ENCODE measurements at regions not wholly inside any gene's neighbourhood (a gene's known extent, or its start where the extent isn't known, plus 50 kb on each side); places are given as distances from the start of the nearest gene placed in this dataset.

DNA sequence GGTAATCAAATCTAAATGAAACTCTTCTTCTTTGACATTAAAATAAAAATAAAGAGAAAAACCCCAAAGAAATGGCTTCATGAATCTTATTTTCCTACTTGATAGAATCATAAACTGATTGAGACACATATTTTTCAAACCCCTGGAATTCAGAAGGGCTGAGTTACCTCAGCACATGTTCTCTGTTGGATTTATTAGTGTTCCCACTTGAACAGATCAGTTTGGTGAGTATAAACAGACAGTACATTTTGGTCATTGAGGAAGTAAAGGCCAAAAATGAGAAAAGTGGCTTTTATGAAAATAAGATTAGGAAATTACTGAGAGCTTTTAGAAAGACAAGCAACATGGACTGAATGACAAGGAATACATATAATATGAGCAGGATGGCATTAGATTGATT is 620.4 kb downstream of the ANKRD50 start:
- no peak for TF ChIP-seq MYBL2 (CRISPR knock-in tag; IDR thresholded peaks at IDR 0.05)
- ChIA-PET CTCF (no interaction called here), POLR2A (no interaction called here)
- peaks cover 10% of the 10 kb centered on the region for H3K4me1 Mint-ChIP-seq
- DNase-seq (ENCODE audit: low spot score) (no peak), ATAC-seq (no peak)
- no peak overlapping the region for H3K4me3 Mint-ChIP-seq
- H3K27me3 Mint-ChIP-seq (ENCODE audit: low read depth) = no peaks in the 10 kb centered on the region
- no peak overlapping the region for H3K27ac Mint-ChIP-seq
- H3K36me3 Mint-ChIP-seq = no peaks in the 10 kb centered on the region
- H3K9me3 Mint-ChIP-seq = no peaks in the 10 kb centered on the region

DNA sequence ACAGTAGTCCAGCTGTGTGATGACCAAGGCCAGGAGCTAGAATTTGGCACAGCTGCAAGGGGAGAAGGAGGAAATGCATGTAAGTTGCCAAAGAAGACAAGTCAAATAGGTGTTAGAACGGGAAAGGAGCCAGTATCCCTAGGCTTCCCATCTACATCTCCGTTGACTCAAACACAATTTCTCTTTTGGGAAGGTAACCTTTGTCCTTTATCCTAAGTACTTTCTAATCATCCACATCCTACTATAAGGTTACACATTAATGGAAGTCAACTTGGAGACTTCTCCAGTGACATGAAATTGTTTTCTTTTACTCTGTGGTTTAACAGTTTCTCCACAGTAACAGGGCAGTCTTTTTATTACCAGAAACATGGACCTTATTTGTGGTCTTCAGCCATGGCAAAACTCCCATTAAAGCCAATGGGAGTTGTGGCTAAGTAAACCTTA is 620.0 kb downstream of the ANKRD50 start:
- ChIA-PET POLR2A (no interaction called here), CTCF (no interaction called here)
- no peaks in the 10 kb centered on the region for H3K9me3 Mint-ChIP-seq
- DNase-seq (ENCODE audit: low spot score) (no peak), ATAC-seq (no peak)
- peaks cover 10% of the 10 kb centered on the region for H3K4me1 Mint-ChIP-seq
- H3K36me3 Mint-ChIP-seq = no peaks in the 10 kb centered on the region
- H3K4me3 Mint-ChIP-seq = no peak overlapping the region
- TF ChIP-seq PRRX2 (CRISPR knock-in tag; IDR thresholded peaks at IDR 0.05) (no peak), SOX15 (CRISPR knock-in tag; IDR thresholded peaks at IDR 0.05) (no peak)
- TF ChIP-seq, protein P1, sequence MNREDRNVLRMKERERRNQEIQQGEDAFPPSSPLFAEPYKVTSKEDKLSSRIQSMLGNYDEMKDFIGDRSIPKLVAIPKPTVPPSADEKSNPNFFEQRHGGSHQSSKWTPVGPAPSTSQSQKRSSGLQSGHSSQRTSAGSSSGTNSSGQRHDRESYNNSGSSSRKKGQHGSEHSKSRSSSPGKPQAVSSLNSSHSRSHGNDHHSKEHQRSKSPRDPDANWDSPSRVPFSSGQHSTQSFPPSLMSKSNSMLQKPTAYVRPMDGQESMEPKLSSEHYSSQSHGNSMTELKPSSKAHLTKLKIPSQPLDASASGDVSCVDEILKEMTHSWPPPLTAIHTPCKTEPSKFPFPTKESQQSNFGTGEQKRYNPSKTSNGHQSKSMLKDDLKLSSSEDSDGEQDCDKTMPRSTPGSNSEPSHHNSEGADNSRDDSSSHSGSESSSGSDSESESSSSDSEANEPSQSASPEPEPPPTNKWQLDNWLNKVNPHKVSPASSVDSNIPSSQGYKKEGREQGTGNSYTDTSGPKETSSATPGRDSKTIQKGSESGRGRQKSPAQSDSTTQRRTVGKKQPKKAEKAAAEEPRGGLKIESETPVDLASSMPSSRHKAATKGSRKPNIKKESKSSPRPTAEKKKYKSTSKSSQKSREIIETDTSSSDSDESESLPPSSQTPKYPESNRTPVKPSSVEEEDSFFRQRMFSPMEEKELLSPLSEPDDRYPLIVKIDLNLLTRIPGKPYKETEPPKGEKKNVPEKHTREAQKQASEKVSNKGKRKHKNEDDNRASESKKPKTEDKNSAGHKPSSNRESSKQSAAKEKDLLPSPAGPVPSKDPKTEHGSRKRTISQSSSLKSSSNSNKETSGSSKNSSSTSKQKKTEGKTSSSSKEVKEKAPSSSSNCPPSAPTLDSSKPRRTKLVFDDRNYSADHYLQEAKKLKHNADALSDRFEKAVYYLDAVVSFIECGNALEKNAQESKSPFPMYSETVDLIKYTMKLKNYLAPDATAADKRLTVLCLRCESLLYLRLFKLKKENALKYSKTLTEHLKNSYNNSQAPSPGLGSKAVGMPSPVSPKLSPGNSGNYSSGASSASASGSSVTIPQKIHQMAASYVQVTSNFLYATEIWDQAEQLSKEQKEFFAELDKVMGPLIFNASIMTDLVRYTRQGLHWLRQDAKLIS (CRISPR knock-in tag; IDR thresholded peaks at IDR 0.05; ENCODE audit: borderline replicate concordance) = no peak
- H3K27ac Mint-ChIP-seq = no peak overlapping the region
- H3K27me3 Mint-ChIP-seq (ENCODE audit: low read depth) = no peaks in the 10 kb centered on the region

DNA sequence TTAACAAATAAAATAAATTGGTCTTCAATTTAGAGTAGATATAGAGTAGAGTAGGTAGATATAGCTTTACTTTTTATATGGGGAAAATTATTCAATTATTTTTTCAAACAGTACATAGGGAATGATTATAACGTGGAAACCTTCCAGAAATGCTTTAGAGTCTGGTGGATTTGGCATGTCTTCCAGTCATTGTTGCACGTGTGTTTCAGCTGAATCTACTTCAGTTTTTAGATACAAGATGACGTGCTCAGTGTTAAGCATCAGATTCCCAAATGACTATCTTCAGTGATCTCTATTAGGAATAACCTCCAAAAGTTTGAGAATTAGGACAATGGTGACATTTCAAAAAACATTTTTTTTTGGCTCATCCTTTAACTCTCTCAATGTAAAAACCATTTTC is 616.9 kb downstream of the ANKRD50 start:
- Mint-ChIP-seq H3K4me1 (peaks cover 5% of the 10 kb centered on the region), H3K27me3 (ENCODE audit: low read depth) (no peaks in the 10 kb centered on the region)

More for the DNA sequence above, 616.9 kb downstream of the ANKRD50 start:
- Mint-ChIP-seq H3K27ac (no peak overlapping the region), H3K4me3 (no peak overlapping the region), H3K36me3 (no peaks in the 10 kb centered on the region), H3K9me3 (no peaks in the 10 kb centered on the region)
- ChIA-PET CTCF (no interaction called here), POLR2A (no interaction called here)
- TF ChIP-seq ZNF671 (CRISPR knock-in tag; IDR thresholded peaks at IDR 0.05) = no peak
- TF ChIP-seq, protein P2, sequence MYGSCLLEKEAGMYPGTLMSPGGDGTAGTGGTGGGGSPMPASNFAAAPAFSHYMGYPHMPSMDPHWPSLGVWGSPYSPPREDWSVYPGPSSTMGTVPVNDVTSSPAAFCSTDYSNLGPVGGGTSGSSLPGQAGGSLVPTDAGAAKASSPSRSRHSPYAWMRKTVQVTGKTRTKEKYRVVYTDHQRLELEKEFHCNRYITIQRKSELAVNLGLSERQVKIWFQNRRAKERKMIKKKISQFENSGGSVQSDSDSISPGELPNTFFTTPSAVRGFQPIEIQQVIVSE (CRISPR knock-in tag; IDR thresholded peaks at IDR 0.05; ENCODE audit: borderline replicate concordance) = no peak
- TF ChIP-seq, protein P3, sequence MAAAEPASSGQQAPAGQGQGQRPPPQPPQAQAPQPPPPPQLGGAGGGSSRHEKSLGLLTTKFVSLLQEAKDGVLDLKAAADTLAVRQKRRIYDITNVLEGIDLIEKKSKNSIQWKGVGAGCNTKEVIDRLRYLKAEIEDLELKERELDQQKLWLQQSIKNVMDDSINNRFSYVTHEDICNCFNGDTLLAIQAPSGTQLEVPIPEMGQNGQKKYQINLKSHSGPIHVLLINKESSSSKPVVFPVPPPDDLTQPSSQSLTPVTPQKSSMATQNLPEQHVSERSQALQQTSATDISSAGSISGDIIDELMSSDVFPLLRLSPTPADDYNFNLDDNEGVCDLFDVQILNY (CRISPR knock-in tag; IDR thresholded peaks at IDR 0.05) = no peak
- TF ChIP-seq, protein P4, sequence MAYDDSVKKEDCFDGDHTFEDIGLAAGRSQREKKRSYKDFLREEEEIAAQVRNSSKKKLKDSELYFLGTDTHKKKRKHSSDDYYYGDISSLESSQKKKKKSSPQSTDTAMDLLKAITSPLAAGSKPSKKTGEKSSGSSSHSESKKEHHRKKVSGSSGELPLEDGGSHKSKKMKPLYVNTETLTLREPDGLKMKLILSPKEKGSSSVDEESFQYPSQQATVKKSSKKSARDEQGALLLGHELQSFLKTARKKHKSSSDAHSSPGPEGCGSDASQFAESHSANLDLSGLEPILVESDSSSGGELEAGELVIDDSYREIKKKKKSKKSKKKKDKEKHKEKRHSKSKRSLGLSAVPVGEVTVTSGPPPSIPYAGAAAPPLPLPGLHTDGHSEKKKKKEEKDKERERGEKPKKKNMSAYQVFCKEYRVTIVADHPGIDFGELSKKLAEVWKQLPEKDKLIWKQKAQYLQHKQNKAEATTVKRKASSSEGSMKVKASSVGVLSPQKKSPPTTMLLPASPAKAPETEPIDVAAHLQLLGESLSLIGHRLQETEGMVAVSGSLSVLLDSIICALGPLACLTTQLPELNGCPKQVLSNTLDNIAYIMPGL (CRISPR knock-in tag; IDR thresholded peaks at IDR 0.05) = no peak
- no peak for TF ChIP-seq NR2C2 (CRISPR knock-in tag; IDR thresholded peaks at IDR 0.05)
- TF ChIP-seq ZNF423 (CRISPR knock-in tag; IDR thresholded peaks at IDR 0.05) = no peak
- TF ChIP-seq, protein P5, sequence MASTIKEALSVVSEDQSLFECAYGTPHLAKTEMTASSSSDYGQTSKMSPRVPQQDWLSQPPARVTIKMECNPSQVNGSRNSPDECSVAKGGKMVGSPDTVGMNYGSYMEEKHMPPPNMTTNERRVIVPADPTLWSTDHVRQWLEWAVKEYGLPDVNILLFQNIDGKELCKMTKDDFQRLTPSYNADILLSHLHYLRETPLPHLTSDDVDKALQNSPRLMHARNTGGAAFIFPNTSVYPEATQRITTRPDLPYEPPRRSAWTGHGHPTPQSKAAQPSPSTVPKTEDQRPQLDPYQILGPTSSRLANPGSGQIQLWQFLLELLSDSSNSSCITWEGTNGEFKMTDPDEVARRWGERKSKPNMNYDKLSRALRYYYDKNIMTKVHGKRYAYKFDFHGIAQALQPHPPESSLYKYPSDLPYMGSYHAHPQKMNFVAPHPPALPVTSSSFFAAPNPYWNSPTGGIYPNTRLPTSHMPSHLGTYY (CRISPR knock-in tag; IDR thresholded peaks at IDR 0.05) = no peak
- TF ChIP-seq ESRRA (CRISPR knock-in tag; IDR thresholded peaks at IDR 0.05; ENCODE audit: borderline replicate concordance) = no peak
- no peak for TF ChIP-seq TCF7 (CRISPR knock-in tag; IDR thresholded peaks at IDR 0.05; ENCODE audit: low read depth)
- TF ChIP-seq CBFB (CRISPR knock-in tag; IDR thresholded peaks at IDR 0.05; ENCODE audit: low read depth) = no peak
- TF ChIP-seq ELF4 (CRISPR knock-in tag; IDR thresholded peaks at IDR 0.05; ENCODE audit: low read depth) = no peak
- TF ChIP-seq, protein P6, sequence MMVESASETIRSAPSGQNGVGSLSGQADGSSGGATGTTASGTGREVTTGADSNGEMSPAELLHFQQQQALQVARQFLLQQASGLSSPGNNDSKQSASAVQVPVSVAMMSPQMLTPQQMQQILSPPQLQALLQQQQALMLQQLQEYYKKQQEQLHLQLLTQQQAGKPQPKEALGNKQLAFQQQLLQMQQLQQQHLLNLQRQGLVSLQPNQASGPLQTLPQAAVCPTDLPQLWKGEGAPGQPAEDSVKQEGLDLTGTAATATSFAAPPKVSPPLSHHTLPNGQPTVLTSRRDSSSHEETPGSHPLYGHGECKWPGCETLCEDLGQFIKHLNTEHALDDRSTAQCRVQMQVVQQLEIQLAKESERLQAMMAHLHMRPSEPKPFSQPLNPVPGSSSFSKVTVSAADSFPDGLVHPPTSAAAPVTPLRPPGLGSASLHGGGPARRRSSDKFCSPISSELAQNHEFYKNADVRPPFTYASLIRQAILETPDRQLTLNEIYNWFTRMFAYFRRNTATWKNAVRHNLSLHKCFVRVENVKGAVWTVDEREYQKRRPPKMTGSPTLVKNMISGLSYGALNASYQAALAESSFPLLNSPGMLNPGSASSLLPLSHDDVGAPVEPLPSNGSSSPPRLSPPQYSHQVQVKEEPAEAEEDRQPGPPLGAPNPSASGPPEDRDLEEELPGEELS (CRISPR knock-in tag; IDR thresholded peaks at IDR 0.05) = no peak
- TF ChIP-seq, protein P7, sequence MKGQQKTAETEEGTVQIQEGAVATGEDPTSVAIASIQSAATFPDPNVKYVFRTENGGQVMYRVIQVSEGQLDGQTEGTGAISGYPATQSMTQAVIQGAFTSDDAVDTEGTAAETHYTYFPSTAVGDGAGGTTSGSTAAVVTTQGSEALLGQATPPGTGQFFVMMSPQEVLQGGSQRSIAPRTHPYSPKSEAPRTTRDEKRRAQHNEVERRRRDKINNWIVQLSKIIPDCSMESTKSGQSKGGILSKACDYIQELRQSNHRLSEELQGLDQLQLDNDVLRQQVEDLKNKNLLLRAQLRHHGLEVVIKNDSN (CRISPR knock-in tag; IDR thresholded peaks at IDR 0.05) = no peak
- TF ChIP-seq FOXP1 (CRISPR knock-in tag; IDR thresholded peaks at IDR 0.05; ENCODE audit: borderline replicate concordance) = no peak
- ATAC-seq (no peak), DNase-seq (ENCODE audit: low spot score) (no peak)

Measured in WTC11 (cell line).